ENCODE measurements at regions not wholly inside any gene's neighbourhood (a gene's known extent, or its start where the extent isn't known, plus 50 kb on each side); places are given as distances from the start of the nearest gene placed in this dataset.

DNA sequence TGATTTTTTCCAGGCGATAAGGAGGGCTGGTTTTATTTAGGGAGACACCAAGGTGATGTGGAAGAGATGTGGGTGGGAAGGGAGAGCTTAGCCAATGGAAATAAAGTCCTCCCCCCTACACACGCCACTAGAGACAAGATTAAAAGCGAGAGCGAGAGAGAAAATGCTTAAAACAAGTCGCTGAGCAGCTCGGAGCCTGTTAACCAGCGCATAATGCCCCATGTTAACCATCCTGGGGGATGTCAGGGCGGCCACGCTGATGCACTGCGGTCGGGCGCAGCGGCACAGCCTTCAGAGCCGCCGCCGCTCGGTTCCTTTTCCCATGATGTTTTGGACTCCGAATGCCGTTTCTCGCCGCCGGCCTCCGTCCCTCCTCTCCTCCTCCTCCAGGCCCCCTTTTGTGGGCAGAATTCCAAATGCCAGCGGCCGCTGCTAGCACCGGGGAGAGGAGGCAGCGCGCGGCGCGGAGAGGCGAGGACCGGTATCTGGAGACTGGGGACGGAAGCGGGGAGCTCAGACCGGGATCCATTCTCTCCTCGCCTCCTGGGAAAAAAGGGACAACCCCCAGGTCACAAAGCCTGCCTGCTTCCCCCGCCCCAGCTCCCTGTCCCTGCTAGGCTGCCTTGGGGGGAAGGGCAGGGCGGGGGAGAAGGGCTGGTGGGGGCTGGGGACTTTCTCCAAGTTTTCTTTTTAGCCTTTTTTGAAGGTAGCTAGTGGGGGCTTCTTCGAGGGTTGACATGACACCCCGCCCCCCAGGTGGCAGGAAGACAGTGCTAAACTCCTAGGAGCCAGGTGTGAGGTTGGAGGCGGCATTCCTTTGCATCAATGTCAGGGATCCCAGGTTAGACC lies 98.1 kb upstream of the CCL2 start:
- no peak for FAIRE-seq

- no peak for FAIRE-seq
Measured at GRCh38 chr17:34161690-34162089, 93.4 kb upstream of the CCL2 start.

GRCh38 chr17:34163123-34163522 lies 92.0 kb upstream of the CCL2 start:
- FAIRE-seq, result no peak

DNA sequence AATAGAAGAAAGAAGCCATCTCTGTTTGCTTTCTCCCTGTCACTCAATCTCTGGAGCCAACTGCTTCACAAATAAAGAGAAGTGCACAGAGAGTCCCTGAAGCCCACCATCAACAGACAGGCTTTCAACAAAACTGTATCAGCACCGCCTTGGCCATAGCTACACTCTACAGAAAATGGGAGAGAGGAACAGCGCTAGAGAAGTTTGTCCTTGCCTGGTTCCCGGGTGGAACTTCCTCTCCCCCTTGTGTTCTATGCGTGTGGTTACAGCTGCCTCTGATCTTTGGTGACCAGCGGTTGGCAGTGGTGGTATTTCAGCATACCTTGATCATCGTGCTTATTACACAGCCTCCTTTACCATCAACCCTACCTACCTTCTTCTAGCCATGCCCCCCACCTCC lies 91.4 kb upstream of the CCL2 start:
- FAIRE-seq, result no peak

GRCh38 chr17:34164837-34165236 lies 90.2 kb upstream of the CCL2 start:
- no peak for FAIRE-seq

DNA sequence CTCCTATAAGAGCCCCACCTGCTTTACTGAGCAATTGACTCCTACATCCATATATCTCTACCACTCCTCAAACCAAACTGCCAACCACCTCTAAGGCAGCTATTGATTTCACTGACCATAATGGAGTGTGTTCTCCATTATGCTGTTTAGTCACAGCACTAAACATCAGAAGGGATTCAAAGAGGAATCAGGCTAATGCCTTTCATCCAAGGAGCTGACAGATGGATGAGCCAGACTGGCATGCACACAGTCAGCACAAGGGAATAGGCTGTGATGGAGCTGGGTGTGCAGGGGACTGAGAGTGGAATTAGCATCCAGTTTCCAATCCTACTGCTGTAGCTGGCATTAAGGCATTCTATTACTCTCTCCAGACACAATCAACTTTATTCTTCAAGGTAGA lies 88.7 kb upstream of the CCL2 start:
- no peak for FAIRE-seq

GRCh38 chr17:34167354-34167753 lies 87.7 kb upstream of the CCL2 start:
- no peak for FAIRE-seq

- FAIRE-seq, result no peak
Measured at GRCh38 chr17:34168989-34169388, 86.1 kb upstream of the CCL2 start.

GRCh38 chr17:34169496-34169895 lies 85.6 kb upstream of the CCL2 start:
- FAIRE-seq, result no peak

DNA sequence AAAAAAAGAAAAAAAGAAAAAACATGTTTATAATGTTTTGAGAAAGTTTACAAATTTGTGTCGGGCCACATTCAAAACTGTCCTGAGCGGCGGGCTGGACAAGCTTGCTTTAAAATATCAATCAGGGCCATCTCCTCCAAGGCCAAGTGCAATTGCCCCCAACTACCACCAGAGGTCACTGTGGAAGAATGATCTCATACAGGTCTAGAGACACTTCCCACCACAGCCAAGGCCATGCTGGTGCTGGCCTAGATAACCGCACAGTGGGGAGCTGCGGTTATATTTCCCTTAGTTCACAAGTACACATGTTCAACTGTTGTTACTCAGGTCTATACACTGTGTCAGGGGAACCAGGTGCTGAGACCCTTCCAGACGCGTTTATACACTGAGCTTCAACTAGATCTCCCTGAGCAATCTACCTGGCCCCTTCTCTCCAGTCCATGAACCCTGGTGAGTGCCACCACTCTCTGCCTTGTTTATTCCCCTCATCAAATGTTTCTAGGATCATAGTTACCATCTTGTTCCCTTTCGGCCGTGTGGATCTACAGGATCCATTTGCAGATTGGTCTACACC lies 83.8 kb upstream of the CCL2 start:
- no peak for FAIRE-seq

DNA sequence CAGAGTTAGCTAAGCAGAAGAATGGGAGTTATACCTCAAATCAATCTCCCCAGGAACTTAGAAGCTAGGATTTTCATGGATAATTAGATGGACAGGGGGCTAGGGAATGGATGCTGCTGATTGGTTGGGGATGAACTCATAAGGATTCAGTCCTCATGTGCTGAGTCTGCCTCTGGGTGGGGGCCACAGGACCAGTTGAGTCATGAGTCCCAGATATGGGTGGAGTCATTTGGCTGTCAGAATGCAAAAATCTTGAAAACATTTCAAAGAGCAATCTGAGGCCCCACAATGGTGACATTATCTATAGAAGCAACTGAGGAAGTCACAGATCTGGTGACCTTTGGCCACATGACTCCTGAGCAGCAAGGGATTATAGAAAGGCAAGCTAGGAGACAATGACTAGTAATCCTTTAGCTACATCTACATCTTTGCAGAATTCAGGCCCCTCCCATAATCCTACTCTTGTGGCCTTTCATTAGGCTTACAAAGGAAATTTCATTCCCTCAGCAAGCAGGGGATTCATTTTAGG lies 82.6 kb upstream of the CCL2 start:
- FAIRE-seq, result no peak

GRCh38 chr17:34173241-34173640 lies 81.8 kb upstream of the CCL2 start:
- FAIRE-seq, result no peak

- no peak for FAIRE-seq
Measured at GRCh38 chr17:34174496-34174895, 80.6 kb upstream of the CCL2 start.

GRCh38 chr17:34176440-34176839 lies 78.6 kb upstream of the CCL2 start:
- FAIRE-seq, result no peak

DNA sequence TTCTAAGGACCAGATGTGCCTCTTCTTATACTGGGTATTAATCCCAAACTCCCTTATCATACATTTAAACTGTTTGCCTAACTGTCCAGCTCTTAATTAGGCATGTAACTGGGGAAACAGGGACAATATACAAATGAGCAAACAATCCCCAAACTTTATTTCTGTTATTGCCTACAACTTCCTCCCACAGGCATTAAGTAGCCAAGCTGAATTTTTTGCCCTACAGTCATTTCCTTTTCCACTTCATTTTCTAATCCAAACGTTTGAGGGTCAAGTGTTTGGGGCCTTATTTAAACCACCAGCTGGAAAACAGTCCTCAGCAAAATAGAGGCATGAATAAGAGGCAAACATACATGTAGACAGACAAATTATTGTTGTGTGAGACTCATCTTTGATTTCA lies 77.4 kb upstream of the CCL2 start:
- no peak for FAIRE-seq

DNA sequence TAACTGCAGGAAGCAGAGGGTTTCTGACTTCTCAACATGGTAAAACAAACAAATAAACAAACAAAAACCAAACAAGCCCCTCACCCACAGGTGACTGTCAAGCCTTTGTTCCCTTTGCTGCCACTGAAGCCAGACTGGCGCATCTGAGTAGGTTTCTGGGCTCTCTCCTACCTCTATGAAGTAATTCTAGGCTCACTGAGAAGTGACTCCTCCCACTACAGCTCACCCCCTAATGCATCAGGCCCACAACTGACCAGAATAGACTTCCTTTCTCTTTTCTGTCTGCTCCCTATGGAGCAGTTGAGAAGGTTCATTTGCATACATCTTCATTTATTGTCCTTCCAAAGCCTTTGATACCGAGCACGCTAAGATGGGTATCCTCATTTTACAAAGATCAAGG lies 77.0 kb upstream of the CCL2 start:
- FAIRE-seq, result no peak

DNA sequence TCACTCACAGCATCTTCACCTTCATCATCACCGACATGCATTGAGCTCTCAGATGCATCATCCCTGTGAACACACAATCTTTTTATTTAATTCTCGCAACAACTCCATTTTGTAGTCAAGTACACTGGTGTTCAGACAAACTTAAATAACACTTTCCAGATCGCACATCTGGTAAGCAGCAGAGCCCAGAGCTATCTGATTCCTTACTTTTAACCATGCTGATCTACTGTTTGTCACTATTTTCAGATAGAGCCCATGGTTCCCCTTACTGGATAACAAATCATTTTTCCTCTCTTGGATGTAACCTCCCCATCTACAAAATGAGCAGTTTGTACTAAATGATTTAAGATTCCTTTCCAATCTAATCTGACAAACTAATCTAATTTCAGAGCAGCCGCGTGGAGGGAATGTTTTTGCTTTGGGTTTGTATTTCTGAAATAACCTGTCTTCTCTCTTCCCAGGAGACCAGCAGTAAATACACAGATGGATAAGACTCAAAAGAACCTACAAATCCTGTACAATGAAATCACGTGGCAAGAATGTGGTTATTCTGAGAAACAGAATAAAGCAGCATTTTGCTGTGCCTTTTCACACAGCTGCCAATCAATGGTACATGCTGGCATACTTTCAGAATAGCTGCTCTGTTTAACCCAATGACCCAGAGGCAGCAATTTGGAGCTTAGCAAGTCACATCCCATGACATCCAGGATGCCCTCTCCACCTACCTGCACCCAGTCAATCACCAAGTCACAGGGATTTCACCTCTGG lies 72.9 kb upstream of the CCL2 start:
- no peak for FAIRE-seq

- no peak for FAIRE-seq
Measured at GRCh38 chr17:34195987-34196386, 59.1 kb upstream of the CCL2 start.

GRCh38 chr17:34198519-34198918 lies 56.6 kb upstream of the CCL2 start:
- no peak for FAIRE-seq

- FAIRE-seq, result no peak
Measured at GRCh38 chr17:34199454-34199853, 55.6 kb upstream of the CCL2 start.

DNA sequence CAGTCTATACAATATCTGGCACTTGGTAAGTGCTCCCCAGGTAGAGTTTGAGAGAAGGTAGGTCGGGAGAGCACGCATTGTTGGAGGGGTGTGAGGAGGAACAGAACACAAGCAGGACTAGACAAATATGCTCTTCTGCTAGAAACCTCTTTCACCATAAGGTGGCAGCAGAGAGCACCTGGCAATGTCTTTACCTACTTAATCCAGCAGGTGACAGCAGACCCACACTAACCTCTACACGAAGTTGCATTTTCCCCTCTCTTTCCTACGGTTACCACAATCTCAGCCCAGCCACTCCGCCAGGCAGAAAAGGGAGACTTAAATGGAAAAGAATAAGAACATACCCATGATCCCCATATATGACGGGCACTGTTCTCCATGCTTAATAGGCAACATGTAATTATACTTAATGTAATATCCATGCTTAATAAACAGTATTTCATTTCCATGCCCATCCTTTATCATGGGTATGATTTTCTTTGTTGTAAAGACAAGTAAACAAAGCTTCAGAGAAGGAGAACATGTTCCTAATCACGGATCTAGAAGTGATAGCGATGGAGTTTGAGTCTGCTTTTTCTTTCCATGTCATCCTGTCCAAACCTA lies 55.1 kb upstream of the CCL2 start:
- peak; percentile 89 for FAIRE-seq

- FAIRE-seq, result no peak
Measured at GRCh38 chr17:34201225-34201624, 53.9 kb upstream of the CCL2 start.

DNA sequence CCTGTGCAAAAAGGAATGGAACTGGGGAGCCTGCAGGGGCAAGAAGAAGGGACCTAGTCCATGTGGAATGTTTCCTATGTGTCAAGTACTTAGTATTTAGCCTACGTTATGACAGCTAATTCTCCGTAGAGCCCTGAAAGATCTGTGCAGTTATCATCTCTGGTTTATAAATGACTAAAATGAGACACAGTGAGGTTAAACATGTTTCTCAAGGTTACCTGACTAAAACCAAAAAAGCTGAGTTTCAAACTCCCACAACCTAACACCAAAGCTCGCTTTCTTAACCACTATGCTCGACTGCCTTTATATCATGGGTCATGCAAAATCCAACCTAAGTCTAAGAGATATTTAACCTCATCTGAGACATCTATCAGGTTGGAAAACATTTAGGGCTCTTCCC lies 53.3 kb upstream of the CCL2 start:
- no peak for FAIRE-seq

Data from G401.6 (cell line).